ENCODE measurements at regions not wholly inside any gene's neighbourhood (a gene's known extent, or its start where the extent isn't known, plus 50 kb on each side); places are given as distances from the start of the nearest gene placed in this dataset.

DNA sequence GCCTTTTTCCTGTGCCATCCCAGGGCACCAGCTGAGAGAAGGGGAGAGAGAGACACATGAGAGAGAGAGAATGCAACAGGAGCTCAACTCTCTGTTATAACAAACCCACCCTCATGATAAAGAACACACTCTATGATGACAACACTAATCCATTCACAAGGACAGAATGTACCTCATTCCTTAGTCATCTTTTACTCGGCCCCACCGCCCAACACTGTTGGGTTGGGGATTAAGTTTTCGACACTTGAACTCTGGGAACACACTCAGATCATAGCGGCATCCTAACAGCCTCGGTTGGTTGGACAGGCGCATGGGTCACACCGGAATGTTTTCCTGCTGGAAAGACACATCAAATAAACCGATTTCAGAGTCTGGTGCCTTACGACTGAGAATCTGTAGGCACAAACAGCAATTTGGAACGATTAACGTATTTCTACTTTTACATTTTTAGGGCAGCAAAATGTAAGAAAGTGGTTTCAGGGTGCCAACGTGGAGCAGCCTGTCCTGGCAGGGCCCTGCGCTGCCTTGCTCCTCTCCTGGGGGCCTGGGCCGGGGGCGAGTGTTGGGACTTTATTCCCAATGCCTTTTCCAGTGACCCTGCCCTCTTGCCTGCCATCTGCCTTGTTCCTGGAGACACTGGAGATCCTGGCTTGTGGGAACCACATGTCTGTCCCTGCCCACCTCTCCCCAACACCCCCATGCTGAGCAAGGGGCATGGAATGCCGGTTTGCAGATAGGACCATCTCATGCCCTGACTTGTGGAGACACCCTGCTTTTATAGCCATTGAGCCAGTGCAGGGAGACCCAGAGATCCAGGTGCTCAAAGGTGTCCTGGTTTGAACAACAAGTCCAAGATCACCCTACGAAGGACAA, 287.0 kb downstream of the TCERG1L start:
- Mint-ChIP-seq H3K27ac (ENCODE audit: unreplicated experiment) (no peak overlapping the region), H3K4me1 (no peaks in the 10 kb centered on the region), H3K9me3 (no peaks in the 10 kb centered on the region), H3K4me3 (no peak overlapping the region), H3K36me3 (ENCODE audit: low read depth) (no peaks in the 10 kb centered on the region), H3K27me3 (ENCODE audit: low read depth) (no peaks in the 10 kb centered on the region)
- DNase-seq (ENCODE audit: low read depth, low spot score): no peak
- TF ChIP-seq, protein P1, sequence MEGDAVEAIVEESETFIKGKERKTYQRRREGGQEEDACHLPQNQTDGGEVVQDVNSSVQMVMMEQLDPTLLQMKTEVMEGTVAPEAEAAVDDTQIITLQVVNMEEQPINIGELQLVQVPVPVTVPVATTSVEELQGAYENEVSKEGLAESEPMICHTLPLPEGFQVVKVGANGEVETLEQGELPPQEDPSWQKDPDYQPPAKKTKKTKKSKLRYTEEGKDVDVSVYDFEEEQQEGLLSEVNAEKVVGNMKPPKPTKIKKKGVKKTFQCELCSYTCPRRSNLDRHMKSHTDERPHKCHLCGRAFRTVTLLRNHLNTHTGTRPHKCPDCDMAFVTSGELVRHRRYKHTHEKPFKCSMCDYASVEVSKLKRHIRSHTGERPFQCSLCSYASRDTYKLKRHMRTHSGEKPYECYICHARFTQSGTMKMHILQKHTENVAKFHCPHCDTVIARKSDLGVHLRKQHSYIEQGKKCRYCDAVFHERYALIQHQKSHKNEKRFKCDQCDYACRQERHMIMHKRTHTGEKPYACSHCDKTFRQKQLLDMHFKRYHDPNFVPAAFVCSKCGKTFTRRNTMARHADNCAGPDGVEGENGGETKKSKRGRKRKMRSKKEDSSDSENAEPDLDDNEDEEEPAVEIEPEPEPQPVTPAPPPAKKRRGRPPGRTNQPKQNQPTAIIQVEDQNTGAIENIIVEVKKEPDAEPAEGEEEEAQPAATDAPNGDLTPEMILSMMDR (conservative IDR thresholded peaks at IDR 0.05): no peak

DNA sequence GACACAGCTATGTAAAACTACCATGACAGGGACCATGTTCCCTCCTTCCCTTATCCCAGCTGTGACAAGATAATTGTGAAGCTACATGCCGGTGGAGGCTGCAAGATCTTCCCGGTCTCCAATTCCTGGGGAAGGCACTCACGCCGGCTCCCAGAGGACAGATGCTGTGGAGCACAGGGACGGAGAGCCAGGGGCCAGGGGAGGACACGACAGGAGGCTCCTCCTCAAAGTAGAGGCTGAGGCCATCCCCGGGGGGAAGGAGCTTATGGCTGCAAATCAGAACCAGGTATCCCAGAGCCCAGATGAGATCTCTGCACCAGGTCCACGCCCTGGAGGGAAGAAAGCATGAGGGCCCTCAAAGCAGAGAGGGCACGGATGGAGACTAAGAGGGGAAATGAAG, 286.2 kb downstream of the TCERG1L start:
- H3K4me1 Mint-ChIP-seq: no peaks in the 10 kb centered on the region
- no peak overlapping the region for H3K4me3 Mint-ChIP-seq
- H3K9me3 Mint-ChIP-seq: no peaks in the 10 kb centered on the region
- no peak for DNase-seq (ENCODE audit: low read depth, low spot score)
- TF ChIP-seq, protein P1 (conservative IDR thresholded peaks at IDR 0.05): no peak
- H3K36me3 Mint-ChIP-seq (ENCODE audit: low read depth): no peaks in the 10 kb centered on the region
- no peaks in the 10 kb centered on the region for H3K27me3 Mint-ChIP-seq (ENCODE audit: low read depth)
- H3K27ac Mint-ChIP-seq (ENCODE audit: unreplicated experiment): no peak overlapping the region

DNA sequence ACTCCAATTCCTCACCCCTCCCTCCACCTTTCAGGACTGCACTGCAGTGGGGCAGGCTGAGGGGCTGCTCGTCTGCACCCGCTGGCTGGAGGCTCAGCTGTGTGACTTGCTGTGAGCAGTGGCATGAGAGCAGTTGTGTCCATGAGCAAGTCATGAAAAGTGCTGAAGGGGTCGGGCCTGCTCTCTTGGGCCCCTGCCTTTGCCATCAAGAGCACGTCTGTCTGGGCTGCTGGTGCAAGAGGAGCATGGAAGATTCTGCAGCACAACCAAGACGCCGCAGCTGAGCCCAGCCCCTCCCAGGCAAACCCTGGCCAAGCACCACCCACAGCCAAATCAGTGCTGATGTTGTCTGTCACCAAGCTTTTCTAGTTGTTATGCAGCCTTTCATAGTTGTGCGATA, 284.3 kb downstream of the TCERG1L start:
- Mint-ChIP-seq H3K27me3 (ENCODE audit: low read depth) (no peaks in the 10 kb centered on the region), H3K4me3 (no peak overlapping the region), H3K4me1 (no peaks in the 10 kb centered on the region), H3K9me3 (no peaks in the 10 kb centered on the region), H3K27ac (ENCODE audit: unreplicated experiment) (no peak overlapping the region), H3K36me3 (ENCODE audit: low read depth) (no peaks in the 10 kb centered on the region)
- DNase-seq (ENCODE audit: low read depth, low spot score): no peak
- TF ChIP-seq, protein P1 (conservative IDR thresholded peaks at IDR 0.05): no peak

DNA sequence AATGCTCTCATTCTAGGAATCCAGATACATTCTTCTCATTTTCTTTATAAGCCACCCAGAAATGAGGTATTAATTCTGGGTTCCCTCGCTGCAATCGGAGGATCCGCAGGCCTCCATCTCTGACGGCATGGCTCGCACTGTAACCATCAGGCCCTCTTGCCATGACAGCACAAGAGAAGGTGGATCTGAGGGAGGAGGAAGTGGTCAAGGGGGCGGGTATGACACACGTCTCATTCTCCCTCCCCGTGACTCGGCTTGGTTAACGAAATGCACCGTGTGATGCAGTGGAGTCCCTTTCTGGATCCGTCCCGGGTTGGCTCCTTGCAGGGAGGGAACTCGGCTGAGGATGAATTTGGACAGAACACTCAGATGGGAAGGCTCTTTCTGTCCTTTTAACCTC, 280.2 kb downstream of the TCERG1L start:
- no peak overlapping the region for H3K27ac Mint-ChIP-seq (ENCODE audit: unreplicated experiment)
- H3K4me1 Mint-ChIP-seq: no peaks in the 10 kb centered on the region
- TF ChIP-seq, protein P1 (conservative IDR thresholded peaks at IDR 0.05): no peak
- H3K4me3 Mint-ChIP-seq: no peak overlapping the region
- H3K36me3 Mint-ChIP-seq (ENCODE audit: low read depth): no peaks in the 10 kb centered on the region
- H3K27me3 Mint-ChIP-seq (ENCODE audit: low read depth): peaks cover 16% of the 10 kb centered on the region
- DNase-seq (ENCODE audit: low read depth, low spot score): no peak
- H3K9me3 Mint-ChIP-seq: no peaks in the 10 kb centered on the region

DNA sequence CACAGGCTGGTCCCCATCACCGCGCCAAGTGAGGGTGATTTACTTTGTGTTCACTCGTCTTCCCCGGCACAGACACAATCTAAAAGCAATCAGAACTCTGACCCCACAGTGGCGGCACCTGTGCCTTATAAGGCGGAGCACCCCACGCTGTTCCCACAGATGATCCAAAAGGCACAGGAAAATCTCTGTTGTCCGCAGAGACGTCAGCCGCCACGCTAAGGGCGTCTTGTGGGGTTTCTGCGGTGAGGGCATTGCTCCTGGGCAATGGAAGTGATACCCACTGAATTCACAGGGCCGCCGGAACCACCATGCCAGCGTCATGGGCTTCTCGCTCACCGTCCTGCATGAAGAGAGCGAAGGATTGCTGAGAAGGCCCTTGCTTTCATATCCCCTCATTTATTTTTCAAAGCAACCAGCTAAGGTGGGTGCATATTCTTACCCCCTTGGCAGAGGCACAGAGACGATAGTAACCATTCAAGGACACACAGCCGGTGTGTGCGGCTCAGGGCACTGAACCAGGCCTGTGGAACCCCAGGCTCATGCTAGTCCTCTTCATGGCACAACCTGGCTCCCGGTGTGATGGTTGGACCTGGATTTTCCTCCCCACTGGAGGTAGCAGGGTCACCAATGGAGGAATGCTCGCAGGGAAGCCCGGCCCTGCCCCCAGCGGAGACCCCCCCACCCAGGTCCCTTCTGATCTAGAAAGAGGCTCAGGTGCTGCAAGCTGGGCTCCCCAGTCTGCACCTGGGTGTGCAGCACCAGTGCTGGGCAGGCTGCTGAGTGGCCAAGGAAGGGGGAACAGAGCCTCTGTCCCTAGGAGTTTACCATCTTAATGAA, 279.0 kb downstream of the TCERG1L start:
- Mint-ChIP-seq H3K36me3 (ENCODE audit: low read depth) (no peaks in the 10 kb centered on the region), H3K4me1 (no peaks in the 10 kb centered on the region), H3K27me3 (ENCODE audit: low read depth) (peaks cover 21% of the 10 kb centered on the region), H3K4me3 (no peak overlapping the region), H3K27ac (ENCODE audit: unreplicated experiment) (no peak overlapping the region), H3K9me3 (no peaks in the 10 kb centered on the region)
- no peak for DNase-seq (ENCODE audit: low read depth, low spot score)
- TF ChIP-seq, protein P1 (conservative IDR thresholded peaks at IDR 0.05): no peak

All from neural crest cell (in vitro differentiated cells).